ENCODE measurements at regions not wholly inside any gene's neighbourhood (a gene's known extent, or its start where the extent isn't known, plus 50 kb on each side); places are given as distances from the start of the nearest gene placed in this dataset.

GRCh38 chr11:29842061-29842460 is 174.8 kb downstream of the KCNA4 start:
- no peak for TF ChIP-seq EZH2phosphoT487 (IDR thresholded peaks at IDR 0.05; ENCODE audit: borderline replicate concordance)
- no peak for TF ChIP-seq CTCF (conservative IDR thresholded peaks at IDR 0.05; ENCODE audit: low read length)
- Histone ChIP-seq H3F3A (ENCODE audit: low read depth) (no peaks in the 10 kb centered on the region), H3K4me2 (ENCODE audit: low read depth, low read length, poor library complexity, severe bottlenecking) (no peak overlapping the region), H3K36me3 (ENCODE audit: insufficient read depth, low read length) (no peaks in the 10 kb centered on the region), H3K4me3 (ENCODE audit: low read length, poor library complexity, severe bottlenecking) (no peak overlapping the region), H4K20me1 (ENCODE audit: insufficient read depth, low read length, poor library complexity, severe bottlenecking) (no peaks in the 10 kb centered on the region), H3K79me2 (ENCODE audit: insufficient read depth, low read length) (no peaks in the 10 kb centered on the region), H3K9me2 (replicated peaks; ENCODE audit: low read depth, low read length) (no peaks in the 10 kb centered on the region; the same call in 1 of the 2 replicates), H2AFZ (ENCODE audit: low read length) (no peak overlapping the region), H3K27me3 (ENCODE audit: insufficient read depth, low read length, poor library complexity, severe bottlenecking) (no peaks in the 10 kb centered on the region), H3K9ac (ENCODE audit: low read depth, low read length, poor library complexity, severe bottlenecking) (no peak overlapping the region), H3K9me3 (ENCODE audit: insufficient read depth, low read depth, low read length) (no peaks in the 10 kb centered on the region), H3K4me1 (ENCODE audit: insufficient read depth, low read length, poor library complexity, severe bottlenecking) (no peaks in the 10 kb centered on the region)

DNA sequence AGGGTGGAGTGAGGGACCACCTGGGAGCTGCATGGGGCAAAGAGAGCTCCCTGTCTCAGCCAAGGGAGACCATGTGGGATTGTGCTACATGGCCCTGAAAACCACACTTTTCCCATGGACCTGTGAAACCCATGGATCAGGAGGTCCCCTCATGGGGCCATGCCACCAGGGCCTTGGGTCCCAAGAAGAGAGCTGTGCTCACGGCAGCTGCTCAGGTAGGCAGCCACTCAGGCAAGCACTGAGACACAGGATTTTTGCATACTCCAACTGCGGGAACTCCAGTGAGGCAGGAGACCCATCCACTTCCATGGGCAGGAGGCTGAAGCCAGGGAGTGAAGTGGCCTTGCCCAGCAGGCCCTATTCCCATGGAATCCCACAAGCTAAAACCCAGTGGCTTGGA is 190.0 kb downstream of the KCNA4 start:
- TF ChIP-seq EZH2phosphoT487 (IDR thresholded peaks at IDR 0.05; ENCODE audit: borderline replicate concordance) (no peak), CTCF (conservative IDR thresholded peaks at IDR 0.05; ENCODE audit: low read length) (no peak)
- Histone ChIP-seq H3K36me3 (ENCODE audit: insufficient read depth, low read length) (no peaks in the 10 kb centered on the region), H3K4me3 (ENCODE audit: low read length, poor library complexity, severe bottlenecking) (no peak overlapping the region), H3K9me2 (replicated peaks; ENCODE audit: low read depth, low read length) (no peaks in the 10 kb centered on the region), H4K20me1 (ENCODE audit: insufficient read depth, low read length, poor library complexity, severe bottlenecking) (no peaks in the 10 kb centered on the region), H2AFZ (ENCODE audit: low read length) (no peak overlapping the region), H3K79me2 (ENCODE audit: insufficient read depth, low read length) (no peaks in the 10 kb centered on the region), H3K27me3 (ENCODE audit: insufficient read depth, low read length, poor library complexity, severe bottlenecking) (no peaks in the 10 kb centered on the region), H3K4me1 (ENCODE audit: insufficient read depth, low read length, poor library complexity, severe bottlenecking) (no peaks in the 10 kb centered on the region), H3K4me2 (ENCODE audit: low read depth, low read length, poor library complexity, severe bottlenecking) (no peak overlapping the region), H3K9ac (ENCODE audit: low read depth, low read length, poor library complexity, severe bottlenecking) (no peak overlapping the region), H3F3A (ENCODE audit: low read depth) (no peaks in the 10 kb centered on the region), H3K9me3 (ENCODE audit: insufficient read depth, low read depth, low read length) (no peaks in the 10 kb centered on the region)

DNA sequence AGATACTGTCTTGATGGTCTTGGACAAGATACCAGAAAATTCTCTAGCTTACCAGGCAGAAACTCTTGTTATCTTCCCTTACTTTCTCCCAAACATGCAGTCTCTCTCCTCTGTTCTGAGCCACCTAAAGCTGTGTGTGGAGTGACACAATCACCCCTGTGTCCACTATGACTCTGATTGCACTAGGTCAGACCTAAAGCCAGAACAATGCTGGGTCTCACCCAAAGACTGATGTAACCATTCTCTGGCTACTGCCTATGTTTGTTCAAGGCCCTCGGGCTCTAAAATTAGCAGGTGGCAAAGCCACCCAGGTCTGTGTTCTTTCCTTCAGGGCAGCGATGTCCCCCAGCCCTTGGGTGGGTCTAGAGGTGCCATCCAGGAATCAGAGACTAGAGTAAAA is 200.5 kb downstream of the KCNA4 start:
- Histone ChIP-seq H3K27me3 (ENCODE audit: insufficient read depth, low read length, poor library complexity, severe bottlenecking) (no peaks in the 10 kb centered on the region), H3K4me3 (ENCODE audit: low read length, poor library complexity, severe bottlenecking) (no peak overlapping the region), H3K4me2 (ENCODE audit: low read depth, low read length, poor library complexity, severe bottlenecking) (no peak overlapping the region), H3K9me2 (replicated peaks; ENCODE audit: low read depth, low read length) (no peaks in the 10 kb centered on the region), H4K20me1 (ENCODE audit: insufficient read depth, low read length, poor library complexity, severe bottlenecking) (no peaks in the 10 kb centered on the region), H3K4me1 (ENCODE audit: insufficient read depth, low read length, poor library complexity, severe bottlenecking) (no peaks in the 10 kb centered on the region), H3K36me3 (ENCODE audit: insufficient read depth, low read length) (no peaks in the 10 kb centered on the region), H3K9me3 (ENCODE audit: insufficient read depth, low read depth, low read length) (no peaks in the 10 kb centered on the region; the same call in 1 of the 2 replicates), H2AFZ (ENCODE audit: low read length) (no peak overlapping the region), H3K9ac (ENCODE audit: low read depth, low read length, poor library complexity, severe bottlenecking) (no peak overlapping the region), H3F3A (ENCODE audit: low read depth) (no peaks in the 10 kb centered on the region), H3K79me2 (ENCODE audit: insufficient read depth, low read length) (no peaks in the 10 kb centered on the region)
- TF ChIP-seq EZH2phosphoT487 (IDR thresholded peaks at IDR 0.05; ENCODE audit: borderline replicate concordance) (no peak), CTCF (conservative IDR thresholded peaks at IDR 0.05; ENCODE audit: low read length) (no peak)

Data from Loucy (cell line).